NCI-H1436 (cell line): ENCODE measurements at regions not wholly inside any gene's neighbourhood (a gene's known extent, or its start where the extent isn't known, plus 50 kb on each side); places are given as distances from the start of the nearest gene placed in this dataset.

Experiments used
- DNase-seq: peaks from one replicate; lab custom pipeline; 2025; lab: John Stamatoyannopoulos, UW

- no peak for DNase-seq
Measured at GRCh38 chr1:55670331-55671082, 455.3 kb upstream of the USP24 start.

GRCh38 chr1:55669293-55669692 lies 454.1 kb upstream of the USP24 start:
- no peak for DNase-seq

- DNase-seq: no peak
Measured at GRCh38 chr1:55662875-55663274, 447.7 kb upstream of the USP24 start.

- no peak for DNase-seq
Measured at GRCh38 chr1:55658917-55659316, 443.8 kb upstream of the USP24 start.

GRCh38 chr1:55654750-55655149 lies 439.6 kb upstream of the USP24 start:
- no peak for DNase-seq

DNA sequence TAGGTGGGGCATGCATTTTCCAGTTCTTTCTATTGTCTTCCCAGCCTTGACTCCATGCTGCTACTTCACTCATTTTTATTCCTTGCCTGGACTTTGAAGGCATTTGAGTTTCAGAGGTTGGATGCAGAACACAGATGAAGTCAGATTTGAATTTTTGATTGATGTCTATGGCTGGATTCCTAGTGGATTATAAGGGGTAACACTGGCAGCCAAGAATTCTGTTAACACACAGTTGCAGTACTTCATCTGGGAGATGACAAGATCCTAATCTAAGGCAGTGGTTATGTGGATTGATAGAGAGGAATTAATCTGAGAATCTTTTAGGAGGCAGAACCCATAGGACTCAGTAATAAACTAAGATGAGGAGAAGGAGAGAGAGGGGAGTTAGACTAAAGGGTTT lies 439.0 kb upstream of the USP24 start:
- no peak for DNase-seq

- DNase-seq: no peak
Measured at GRCh38 chr1:55650444-55650843, 435.3 kb upstream of the USP24 start.

- no peak for DNase-seq
Measured at GRCh38 chr1:55646181-55646580, 431.0 kb upstream of the USP24 start.

DNA sequence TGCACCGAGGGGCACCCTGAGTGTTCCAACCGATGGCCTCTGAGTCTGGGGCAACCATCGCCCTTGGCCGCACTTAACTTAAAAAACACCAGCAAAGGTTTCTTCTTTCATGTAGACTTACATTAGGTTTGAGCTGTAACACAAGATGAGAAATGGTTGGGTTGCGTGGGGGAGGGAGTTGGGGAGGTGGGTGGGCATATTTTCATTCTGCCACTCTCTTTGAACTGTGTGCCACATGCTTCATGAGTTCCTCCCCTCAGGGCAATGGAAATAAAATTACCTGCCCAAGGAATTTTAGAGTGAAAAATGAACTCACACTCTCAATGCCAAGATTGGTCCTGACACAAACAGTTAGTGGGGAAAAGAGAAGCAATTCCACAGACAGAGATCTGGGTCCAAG lies 430.1 kb upstream of the USP24 start:
- no peak for DNase-seq

- DNase-seq: no peak
Measured at GRCh38 chr1:55641947-55642346, 426.8 kb upstream of the USP24 start.

DNA sequence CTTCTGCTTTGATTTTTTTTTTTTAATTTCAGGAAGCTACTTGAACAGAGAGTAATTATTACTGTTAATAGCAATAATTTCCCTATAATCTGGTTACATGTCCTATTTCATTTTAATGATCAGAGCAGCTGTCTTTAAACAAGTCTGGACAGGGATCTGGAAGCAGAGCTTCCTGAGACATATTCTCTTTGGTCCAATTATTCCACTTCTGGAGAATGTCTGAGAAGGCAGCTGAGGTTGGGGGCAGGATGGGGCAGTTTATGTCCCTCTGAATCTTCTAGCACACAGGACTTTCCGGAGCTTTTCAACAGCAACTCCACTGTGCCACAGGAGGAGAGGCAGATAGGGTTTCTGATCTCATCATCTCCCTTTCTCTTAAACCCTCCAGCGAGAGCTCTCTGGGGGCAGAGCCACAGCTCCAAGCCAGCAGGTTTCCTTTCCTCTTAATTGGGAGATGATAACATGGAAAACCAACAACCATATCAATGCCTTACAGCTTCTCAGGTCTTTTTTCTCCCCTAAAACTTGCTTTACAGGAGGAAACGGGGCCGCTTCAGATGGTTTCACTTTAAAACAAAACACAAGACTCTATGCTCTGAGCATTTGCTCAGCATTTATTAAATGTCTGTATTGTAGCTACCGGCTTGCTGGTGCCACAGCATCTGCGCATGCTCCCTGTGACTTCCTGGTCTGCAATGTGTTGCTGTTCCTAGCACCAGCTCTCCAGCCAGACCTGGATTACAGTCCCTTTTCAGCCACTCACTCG lies 425.7 kb upstream of the USP24 start:
- DNase-seq: peak; percentile 59

DNA sequence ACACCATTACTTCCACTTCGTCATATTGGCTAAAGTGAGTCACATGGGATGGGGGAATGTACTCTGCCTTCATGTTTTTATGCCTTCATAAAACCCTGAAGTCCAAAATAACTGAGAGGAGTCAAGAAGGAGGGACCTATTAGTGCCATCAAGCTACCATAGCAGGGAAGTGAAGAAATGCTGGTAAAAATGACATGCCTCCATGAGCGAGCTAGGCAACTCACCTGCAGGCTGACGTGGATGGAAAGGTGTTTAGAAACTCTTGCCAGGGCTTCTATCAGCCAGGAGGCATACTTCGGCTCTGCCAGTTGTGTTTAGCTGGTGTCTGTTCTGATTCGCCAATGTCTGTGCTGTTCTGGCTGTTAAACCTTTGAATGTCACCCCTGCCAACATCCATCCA lies 424.4 kb upstream of the USP24 start:
- no peak for DNase-seq

GRCh38 chr1:55639051-55639450 lies 423.9 kb upstream of the USP24 start:
- DNase-seq: no peak

GRCh38 chr1:55636696-55637095 lies 421.5 kb upstream of the USP24 start:
- DNase-seq: no peak

DNA sequence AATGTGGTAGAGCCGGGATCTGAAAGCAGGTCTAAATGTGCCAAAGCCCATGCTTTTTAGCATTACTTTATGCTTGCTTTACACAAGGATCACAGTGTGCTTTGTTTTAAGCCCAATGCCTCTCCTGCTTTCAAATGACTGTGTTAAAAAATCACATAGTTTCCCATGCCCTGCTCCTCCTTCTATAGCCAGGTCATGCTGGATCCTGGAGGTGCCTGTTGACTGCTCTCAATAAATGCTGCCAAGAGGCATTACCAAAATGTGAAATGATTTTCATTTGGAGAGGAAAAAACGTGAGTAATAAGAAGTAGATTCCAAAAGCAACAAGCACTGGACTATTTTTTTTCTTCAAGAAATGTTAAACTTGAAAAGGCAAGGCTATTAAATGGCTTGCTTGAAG lies 420.7 kb upstream of the USP24 start:
- DNase-seq: no peak

GRCh38 chr1:55634516-55634915 lies 419.4 kb upstream of the USP24 start:
- DNase-seq: no peak

- DNase-seq: no peak
Measured at GRCh38 chr1:55632906-55633305, 417.7 kb upstream of the USP24 start.

GRCh38 chr1:55632058-55632457 lies 416.9 kb upstream of the USP24 start:
- no peak for DNase-seq

- DNase-seq: no peak
Measured at GRCh38 chr1:55631509-55631908, 416.3 kb upstream of the USP24 start.

DNA sequence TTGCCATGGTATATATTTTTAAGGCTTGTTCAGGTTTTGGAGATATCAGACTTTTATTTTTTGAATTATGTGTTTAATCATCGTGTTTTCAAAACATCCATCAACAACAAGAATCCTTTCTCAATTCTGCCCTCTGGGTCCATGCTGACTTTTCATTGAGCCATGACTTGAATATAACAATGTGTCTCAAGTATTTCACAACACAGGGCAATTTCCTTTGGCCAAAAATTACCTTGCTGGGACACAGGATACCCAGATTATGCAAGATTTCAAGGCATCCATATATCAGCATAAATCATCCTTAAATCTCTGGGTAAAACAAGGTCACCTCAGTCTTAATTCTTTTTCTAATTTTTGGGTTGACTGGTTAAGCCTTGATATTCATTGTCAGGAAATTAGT lies 411.2 kb upstream of the USP24 start:
- DNase-seq: no peak

GRCh38 chr1:55624766-55625165 lies 409.6 kb upstream of the USP24 start:
- DNase-seq: no peak

DNA sequence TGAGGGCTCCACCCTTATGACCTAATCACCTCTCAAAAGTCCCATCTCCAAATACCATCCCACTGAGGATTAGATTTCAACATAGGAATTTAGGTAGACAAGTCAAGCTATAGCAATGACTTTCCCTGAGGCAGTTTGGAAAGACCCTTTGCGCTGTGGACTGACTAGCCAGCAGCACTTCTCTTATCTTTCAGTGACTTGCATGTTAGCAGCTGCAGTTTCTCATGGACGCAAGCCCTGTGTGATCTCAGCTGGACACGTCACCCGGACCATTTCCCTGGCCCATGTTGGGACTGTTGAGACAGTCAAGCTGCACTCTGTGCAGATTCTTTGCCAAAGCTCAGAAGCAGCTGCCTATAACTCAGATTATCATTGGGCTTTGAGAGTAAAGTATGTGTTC lies 408.1 kb upstream of the USP24 start:
- DNase-seq: no peak

DNA sequence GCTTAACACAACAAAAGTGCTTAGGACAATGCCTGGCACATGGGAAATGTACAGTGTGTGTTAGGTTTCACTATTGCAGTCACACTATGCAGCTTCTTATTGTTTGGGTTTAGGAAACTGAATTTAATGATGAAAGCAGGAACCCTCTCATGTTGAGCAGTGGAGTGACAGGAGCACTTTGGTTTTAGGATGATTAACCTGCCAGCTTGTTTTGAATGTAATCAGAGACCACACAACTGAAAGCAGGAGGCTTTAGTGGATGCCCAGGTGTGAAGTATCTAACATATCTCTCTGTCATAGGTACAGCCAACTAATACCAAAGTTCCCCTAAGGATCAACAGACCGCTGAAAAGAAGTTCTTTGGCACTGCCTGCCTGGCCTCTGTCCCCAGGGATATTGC lies 406.9 kb upstream of the USP24 start:
- no peak for DNase-seq

DNA sequence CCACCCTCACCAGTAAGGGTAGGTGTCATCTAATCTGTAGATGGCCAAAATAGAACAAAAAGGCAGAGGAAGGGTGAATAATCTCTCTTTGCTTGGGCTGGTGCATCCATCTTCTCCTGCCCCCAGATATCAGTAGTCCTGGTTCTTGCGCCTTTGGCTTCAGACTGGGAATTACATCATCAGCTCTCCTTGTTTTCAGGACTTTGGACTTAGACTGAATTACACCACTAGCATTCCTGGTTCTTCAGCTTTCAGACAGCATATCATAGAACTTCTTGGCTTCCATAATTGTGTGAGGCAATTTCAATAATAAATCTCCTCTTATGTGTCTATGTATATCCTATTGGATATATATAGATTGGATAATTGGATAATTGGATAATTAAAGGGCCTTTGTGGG lies 403.0 kb upstream of the USP24 start:
- DNase-seq: no peak
